ENCODE measurements at regions not wholly inside any gene's neighbourhood (a gene's known extent, or its start where the extent isn't known, plus 50 kb on each side); places are given as distances from the start of the nearest gene placed in this dataset.
A peak's percentile ranks its signal among the peaks of the same experiment; 100 is the strongest.

DNA sequence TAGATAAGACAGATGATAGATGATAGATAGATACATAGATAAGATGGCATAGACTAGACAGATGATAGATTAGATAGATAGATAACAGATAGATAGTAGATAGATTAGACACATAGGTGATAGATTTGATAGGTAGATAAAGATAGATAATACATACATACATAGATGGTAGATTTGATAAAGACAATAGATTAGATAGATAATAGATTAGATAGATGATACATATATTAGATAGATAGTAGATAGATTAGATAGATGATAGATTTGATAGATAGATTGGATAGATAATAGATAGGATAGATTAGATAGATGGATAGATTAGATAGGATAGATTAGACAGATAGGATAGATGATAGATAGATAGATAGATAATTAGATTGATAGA, 327.6 kb downstream of the BRD1 start:
- Histone ChIP-seq H3K4me3 (no peak overlapping the region), H3K4me1 (replicated peaks in 1 of 2) (no peaks in the 10 kb centered on the region), H3K27ac (no peak overlapping the region)
- no peak for ATAC-seq (replicated peaks in 6 of 8)
- in situ Hi-C loops (cut with MboI; ENCODE audit: low pct_unique_long_range_greater_than_20kb in 2 of 9, low sequenced_read_pairs in 9 of 9, unreplicated experiment in 9 of 9), result no loop called here

DNA sequence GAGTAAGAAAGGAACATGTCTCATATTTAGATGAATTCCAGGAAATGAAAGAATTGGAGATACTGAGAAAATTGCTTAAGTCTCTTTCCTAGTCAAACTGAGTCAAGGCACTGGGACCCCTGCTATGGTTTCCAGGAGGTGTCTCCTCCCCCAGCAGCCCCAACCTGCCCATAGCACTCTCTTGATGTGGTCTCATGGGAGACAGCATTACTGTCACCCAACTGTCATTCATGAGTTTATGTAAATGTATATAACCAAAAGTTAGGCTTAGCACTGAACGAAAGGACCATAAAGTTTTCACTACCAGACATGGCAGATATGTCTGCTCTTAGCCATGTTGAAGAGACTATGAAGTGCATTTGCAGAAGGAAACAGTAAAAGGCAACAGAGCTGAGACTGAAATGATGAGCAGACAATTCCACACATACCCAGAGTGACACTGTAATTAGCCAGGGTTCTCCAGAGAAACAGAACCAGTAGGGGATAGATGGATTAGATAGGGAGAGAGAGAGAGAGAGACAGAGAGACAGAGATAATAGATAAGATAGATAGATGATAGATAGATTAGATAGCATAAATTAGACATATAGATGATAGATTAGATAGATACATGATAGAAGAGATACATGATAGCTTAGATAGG, 328.1 kb downstream of the BRD1 start:
- Histone ChIP-seq H3K27ac (no peak overlapping the region), H3K4me1 (replicated peaks in 1 of 2) (no peaks in the 10 kb centered on the region), H3K4me3 (no peak overlapping the region)
- in situ Hi-C loops (cut with MboI; ENCODE audit: low pct_unique_long_range_greater_than_20kb in 2 of 9, low sequenced_read_pairs in 9 of 9, unreplicated experiment in 9 of 9), result no loop called here
- no peak for ATAC-seq (replicated peaks in 6 of 8)
- WGBS, 10 experiments, result 0 to 86% (median 33%) methylated on average over 1 of the region's 1 CpG; no CpG with 5 or more reads in 3 of the 10 experiments

DNA sequence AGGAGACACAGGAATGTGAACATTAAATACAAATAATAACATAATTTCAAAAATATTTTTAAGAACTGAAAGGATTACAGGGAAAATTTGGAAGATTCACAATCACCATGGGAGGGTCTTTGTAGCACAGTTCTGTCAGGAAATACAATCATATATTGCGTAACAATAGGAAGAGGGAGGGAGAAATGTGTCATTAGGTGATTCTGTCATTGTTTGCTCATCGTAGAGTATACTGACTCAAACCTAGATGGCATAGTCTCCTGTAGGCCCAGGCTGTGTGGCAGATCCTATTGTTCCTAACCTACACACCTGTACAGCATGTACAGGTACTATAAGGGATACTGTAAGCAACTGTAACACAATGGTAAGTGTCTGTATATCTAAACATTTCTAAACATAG, 330.4 kb downstream of the BRD1 start:
- in situ Hi-C loops (cut with MboI; ENCODE audit: low pct_unique_long_range_greater_than_20kb in 2 of 9, low sequenced_read_pairs in 9 of 9, unreplicated experiment in 9 of 9), result no loop called here
- H3K4me3 ChIP-seq, result no peak overlapping the region
- no peaks in the 10 kb centered on the region for H3K4me1 ChIP-seq (replicated peaks in 1 of 2)
- H3K27ac ChIP-seq, result no peak overlapping the region
- peak in 1 of 8 experiments; percentile 13 for ATAC-seq (replicated peaks in 6 of 8)
- 0 to 94% (median 50%) methylated on average over 1 to 2 of the region's 2 CpGs; no CpG with 5 or more reads in 1 of the 10 experiments for WGBS, 10 experiments

DNA sequence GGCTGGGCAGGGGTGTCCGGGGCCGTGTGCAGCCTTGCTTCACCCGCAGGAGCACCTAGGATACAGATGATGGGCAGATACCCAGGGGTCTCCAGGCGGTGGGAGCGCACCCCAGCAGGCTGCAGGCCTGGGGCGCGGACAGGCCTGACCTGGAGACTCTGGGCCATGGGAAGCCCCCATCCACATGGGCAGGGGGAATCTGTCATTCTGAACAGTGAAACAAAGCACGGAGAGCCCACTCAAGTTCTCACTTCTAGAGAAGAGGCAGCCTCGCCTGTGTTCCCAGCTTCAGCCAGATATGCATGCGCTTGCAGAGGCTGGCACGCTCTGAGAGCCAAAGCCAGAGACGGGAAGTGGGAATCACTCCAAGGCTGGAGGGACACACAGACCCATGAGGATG, 333.1 kb downstream of the BRD1 start:
- in situ Hi-C loops (cut with MboI; ENCODE audit: low pct_unique_long_range_greater_than_20kb in 2 of 9, low sequenced_read_pairs in 9 of 9, unreplicated experiment in 9 of 9), result no loop called here
- WGBS, 10 experiments, result 80 to 100% (median 83%) methylated on average over 1 of the region's 12 CpGs; no CpG with 5 or more reads in 7 of the 10 experiments
- Histone ChIP-seq H3K4me1 (replicated peaks in 1 of 2) (no peaks in the 10 kb centered on the region), H3K4me3 (no peak overlapping the region), H3K27ac (no peak overlapping the region)
- ATAC-seq (replicated peaks in 6 of 8), result no peak

DNA sequence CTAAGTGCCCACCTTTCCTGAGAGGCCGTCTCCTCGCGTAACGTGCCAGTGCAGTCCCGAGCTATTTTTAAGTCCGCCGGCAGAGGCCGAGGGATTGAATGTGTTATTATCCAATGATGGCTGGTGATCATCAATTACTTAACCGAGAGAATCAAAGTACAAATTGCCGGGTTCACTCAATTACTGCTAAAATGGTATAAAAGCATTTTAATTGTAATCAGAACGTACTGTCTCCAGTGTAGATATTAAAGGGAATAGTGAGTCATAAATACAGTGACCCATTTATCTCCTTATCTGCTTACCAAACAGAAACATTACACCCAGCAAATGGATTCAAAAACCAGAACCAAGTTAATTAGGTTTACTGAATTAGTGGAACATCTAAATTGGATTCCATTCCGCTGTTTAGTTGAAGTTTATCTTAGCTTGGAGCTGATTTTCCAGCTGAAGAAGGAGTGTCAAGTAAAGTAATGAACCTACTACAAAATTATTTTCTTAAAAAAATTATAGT, 334.9 kb downstream of the BRD1 start:
- peak in 1 of 8 experiments; percentile 50 for ATAC-seq (replicated peaks in 6 of 8)
- H3K27ac ChIP-seq, result no peak overlapping the region
- no peaks in the 10 kb centered on the region for H3K4me1 ChIP-seq (replicated peaks in 1 of 2)
- in situ Hi-C loops (cut with MboI; ENCODE audit: low pct_unique_long_range_greater_than_20kb in 2 of 9, low sequenced_read_pairs in 9 of 9, unreplicated experiment in 9 of 9), result no loop called here
- WGBS, 10 experiments, result 22 to 96% (median 71%) methylated on average over 1 to 11 of the region's 12 CpGs; no CpG with 5 or more reads in 1 of the 10 experiments
- H3K4me3 ChIP-seq, result no peak overlapping the region

DNA sequence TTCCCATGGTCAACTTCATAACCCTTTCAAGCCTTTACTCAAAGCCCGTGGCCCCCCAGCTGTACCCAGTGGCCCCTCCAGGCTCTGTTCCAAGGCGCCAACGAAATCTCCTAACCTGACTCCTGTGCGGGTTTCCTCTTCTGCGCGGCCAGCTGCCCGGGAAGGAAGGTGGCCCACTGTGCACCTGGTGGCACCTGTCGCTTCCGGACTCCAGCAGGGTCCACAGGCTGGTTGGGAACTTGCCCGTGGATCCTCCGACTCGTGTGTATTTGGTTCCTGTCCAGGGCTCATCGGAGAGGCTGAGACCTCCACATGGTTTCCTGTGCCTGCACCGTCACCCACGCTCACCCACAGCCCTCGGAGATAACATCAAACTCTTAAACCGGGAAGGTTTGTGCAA, 335.4 kb downstream of the BRD1 start:
- 38 to 87% (median 56%) methylated on average over 1 to 8 of the region's 17 CpGs; no CpG with 5 or more reads in 3 of the 10 experiments for WGBS, 10 experiments
- Histone ChIP-seq H3K4me3 (no peak overlapping the region), H3K4me1 (replicated peaks in 1 of 2) (no peaks in the 10 kb centered on the region), H3K27ac (no peak overlapping the region)
- in situ Hi-C loops (cut with MboI; ENCODE audit: low pct_unique_long_range_greater_than_20kb in 2 of 9, low sequenced_read_pairs in 9 of 9, unreplicated experiment in 9 of 9), result no loop called here
- no peak for ATAC-seq (replicated peaks in 6 of 8)

DNA sequence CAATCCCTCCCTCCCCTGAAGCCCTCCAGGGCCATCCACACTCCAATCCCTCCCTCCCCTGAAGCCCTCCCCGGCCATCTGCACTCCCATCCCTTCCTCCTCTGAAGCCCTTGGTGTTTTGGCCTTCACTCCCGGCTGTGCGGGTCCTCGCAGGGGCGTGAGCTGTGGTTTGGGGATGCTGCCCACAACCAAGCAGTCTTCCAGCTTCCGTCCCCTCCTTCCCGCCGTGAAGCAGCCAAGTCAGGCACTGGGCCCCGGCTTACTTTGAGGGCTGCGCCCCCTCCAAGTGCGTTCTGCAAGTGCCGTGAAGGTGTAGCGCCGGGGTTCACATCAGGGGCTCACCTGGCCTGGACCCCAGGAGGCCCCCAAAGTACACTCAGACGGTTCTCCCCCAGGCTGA, 335.9 kb downstream of the BRD1 start:
- H3K4me3 ChIP-seq, result no peak overlapping the region
- H3K27ac ChIP-seq, result no peak overlapping the region
- in situ Hi-C loops (cut with MboI; ENCODE audit: low pct_unique_long_range_greater_than_20kb in 2 of 9, low sequenced_read_pairs in 9 of 9, unreplicated experiment in 9 of 9), result no loop called here
- no peak for ATAC-seq (replicated peaks in 6 of 8)
- no peaks in the 10 kb centered on the region for H3K4me1 ChIP-seq (replicated peaks in 1 of 2)
- 30 to 94% methylated on average over 2 to 6 of the region's 15 CpGs; no CpG with 5 or more reads in 8 of the 10 experiments for WGBS, 10 experiments

DNA sequence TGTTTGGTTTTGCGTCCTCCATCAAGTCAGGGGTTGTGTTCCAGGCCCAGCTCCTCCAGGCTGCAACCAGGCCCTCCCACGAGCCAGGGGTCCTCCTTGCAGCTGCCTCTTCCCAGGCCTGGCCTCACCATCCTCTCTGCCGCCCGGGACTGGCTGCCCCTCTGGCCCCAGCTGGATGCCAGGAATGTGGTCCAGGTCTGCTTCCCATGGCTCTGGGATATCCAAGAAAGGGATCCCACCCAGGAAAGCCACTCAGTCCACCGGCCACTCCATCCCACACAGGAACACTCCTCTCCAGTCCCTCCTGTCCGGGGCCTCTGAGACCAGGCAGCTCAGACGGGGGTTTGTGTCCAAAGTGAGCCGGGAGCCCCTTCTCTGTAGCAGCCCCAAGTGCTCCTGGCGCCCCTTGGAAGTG, 336.4 kb downstream of the BRD1 start:
- WGBS, 10 experiments, result 60 to 100% methylated on average over 1 of the region's 9 CpGs; no CpG with 5 or more reads in 8 of the 10 experiments
- no peak for ATAC-seq (replicated peaks in 6 of 8)
- in situ Hi-C loops (cut with MboI; ENCODE audit: low pct_unique_long_range_greater_than_20kb in 2 of 9, low sequenced_read_pairs in 9 of 9, unreplicated experiment in 9 of 9), result no loop called here

DNA sequence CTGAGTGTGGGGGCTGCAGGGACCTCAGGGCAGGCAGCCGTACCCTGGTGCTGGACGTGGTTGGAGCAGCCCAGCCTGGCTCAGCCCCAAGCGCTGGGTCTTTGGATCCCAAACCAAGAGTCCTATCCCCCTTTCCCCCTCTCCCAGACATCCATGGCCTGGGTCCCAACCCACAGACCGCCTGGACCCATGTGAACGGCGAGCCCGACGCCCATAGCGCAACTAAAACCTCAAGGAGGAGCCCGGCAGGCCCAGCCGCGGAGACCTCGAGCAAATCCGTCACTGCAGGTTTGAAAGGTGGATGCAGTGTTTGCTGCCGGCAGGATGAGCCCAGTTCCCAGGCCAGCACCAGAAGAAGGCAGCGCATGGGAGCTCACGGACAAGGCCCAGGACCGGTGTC, 337.0 kb downstream of the BRD1 start:
- 0 to 93% (median 77%) methylated on average over 1 to 8 of the region's 18 CpGs; no CpG with 5 or more reads in 6 of the 10 experiments for WGBS, 10 experiments
- no peak overlapping the region for H3K27ac ChIP-seq
- in situ Hi-C loops (cut with MboI; ENCODE audit: low pct_unique_long_range_greater_than_20kb in 2 of 9, low sequenced_read_pairs in 9 of 9, unreplicated experiment in 9 of 9), result no loop called here

More for the DNA sequence above, 336.4 kb downstream of the BRD1 start:
- Histone ChIP-seq H3K4me3 (no peak overlapping the region), H3K4me1 (replicated peaks in 1 of 2) (no peaks in the 10 kb centered on the region), H3K27ac (no peak overlapping the region)

DNA sequence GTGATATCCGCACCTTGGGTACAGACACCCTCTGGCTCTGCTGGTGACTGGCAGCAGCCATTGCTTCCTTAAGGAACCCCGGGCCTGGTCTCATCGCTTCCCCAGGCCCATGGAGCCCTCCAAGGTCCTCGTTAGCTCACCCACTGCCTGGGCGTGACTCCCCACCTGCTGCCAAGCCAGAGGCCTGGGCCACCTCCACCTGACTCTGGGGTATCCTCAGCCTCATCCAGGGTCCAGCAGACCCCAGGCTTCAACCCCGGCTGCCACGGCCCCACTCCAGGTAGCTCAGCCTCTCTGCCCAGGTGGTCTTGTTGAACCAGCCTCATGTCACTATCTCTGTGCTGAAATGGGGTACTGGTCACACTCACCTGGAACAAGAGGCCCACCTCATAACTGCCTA, 337.9 kb downstream of the BRD1 start:
- Histone ChIP-seq H3K4me1 (replicated peaks in 1 of 2) (no peaks in the 10 kb centered on the region), H3K4me3 (no peak overlapping the region), H3K27ac (no peak overlapping the region)
- ATAC-seq (replicated peaks in 6 of 8), result no peak
- 60 to 100% (median 82%) methylated on average over 1 to 6 of the region's 7 CpGs; no CpG with 5 or more reads in 6 of the 10 experiments for WGBS, 10 experiments
- in situ Hi-C loops (cut with MboI; ENCODE audit: low pct_unique_long_range_greater_than_20kb in 2 of 9, low sequenced_read_pairs in 9 of 9, unreplicated experiment in 9 of 9), result no loop called here

More for the DNA sequence above, 337.0 kb downstream of the BRD1 start:
- Histone ChIP-seq H3K4me1 (replicated peaks in 1 of 2) (no peaks in the 10 kb centered on the region), H3K4me3 (no peak overlapping the region)
- no peak for ATAC-seq (replicated peaks in 6 of 8)

DNA sequence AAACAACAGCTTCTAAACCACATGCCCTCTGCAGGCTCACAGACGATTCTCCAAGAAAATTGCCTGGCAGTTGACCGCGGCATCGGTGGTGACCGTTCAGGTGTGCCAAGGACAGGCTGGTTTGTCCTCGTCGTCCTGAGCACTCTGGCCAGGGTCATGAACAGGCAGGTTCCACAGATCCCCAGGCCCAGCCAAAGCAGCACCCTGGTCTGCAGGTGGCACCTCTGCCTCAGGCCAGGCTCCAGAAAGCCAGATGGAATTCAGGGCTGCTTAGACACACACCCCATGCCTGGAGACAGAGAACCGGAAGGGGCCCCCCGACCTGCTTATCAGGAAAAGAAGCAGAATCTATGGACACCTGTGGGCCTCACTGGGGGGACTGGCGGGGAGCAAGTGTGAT, 338.7 kb downstream of the BRD1 start:
- H3K4me1 ChIP-seq (replicated peaks in 1 of 2), result no peaks in the 10 kb centered on the region
- ATAC-seq (replicated peaks in 6 of 8), result no peak
- 66 to 100% (median 78%) methylated on average over 2 to 6 of the region's 10 CpGs; no CpG with 5 or more reads in 5 of the 10 experiments for WGBS, 10 experiments
- in situ Hi-C loops (cut with MboI; ENCODE audit: low pct_unique_long_range_greater_than_20kb in 2 of 9, low sequenced_read_pairs in 9 of 9, unreplicated experiment in 9 of 9), result no loop called here
- no peak overlapping the region for H3K4me3 ChIP-seq
- no peak overlapping the region for H3K27ac ChIP-seq

DNA sequence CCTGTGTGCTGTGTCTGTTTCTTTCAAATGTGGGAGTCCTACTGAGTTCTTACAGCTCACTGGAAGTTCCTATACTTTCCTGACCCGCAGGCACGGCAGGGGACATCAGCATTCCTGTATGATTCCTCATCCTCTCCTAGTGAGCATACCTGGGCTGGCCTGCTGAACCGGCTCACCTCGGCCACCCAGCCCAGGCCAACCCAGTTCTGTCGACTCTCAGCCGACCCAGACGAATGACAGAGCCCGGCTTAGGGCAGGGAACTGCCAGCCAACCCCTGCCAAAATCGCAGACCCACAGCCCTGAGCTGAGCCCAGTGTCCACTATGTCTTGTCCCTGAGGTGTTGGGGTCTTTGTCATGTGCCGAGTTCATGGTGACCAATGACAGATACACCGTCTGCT, 339.7 kb downstream of the BRD1 start:
- no peaks in the 10 kb centered on the region for H3K4me1 ChIP-seq (replicated peaks in 1 of 2)
- WGBS, 10 experiments, result 0 to 75% (median 26%) methylated on average over 1 to 10 of the region's 11 CpGs; no CpG with 5 or more reads in 2 of the 10 experiments
- no peak overlapping the region for H3K27ac ChIP-seq
- in situ Hi-C loops (cut with MboI; ENCODE audit: low pct_unique_long_range_greater_than_20kb in 2 of 9, low sequenced_read_pairs in 9 of 9, unreplicated experiment in 9 of 9), result no loop called here
- no peak overlapping the region for H3K4me3 ChIP-seq
- no peak for ATAC-seq (replicated peaks in 6 of 8)

DNA sequence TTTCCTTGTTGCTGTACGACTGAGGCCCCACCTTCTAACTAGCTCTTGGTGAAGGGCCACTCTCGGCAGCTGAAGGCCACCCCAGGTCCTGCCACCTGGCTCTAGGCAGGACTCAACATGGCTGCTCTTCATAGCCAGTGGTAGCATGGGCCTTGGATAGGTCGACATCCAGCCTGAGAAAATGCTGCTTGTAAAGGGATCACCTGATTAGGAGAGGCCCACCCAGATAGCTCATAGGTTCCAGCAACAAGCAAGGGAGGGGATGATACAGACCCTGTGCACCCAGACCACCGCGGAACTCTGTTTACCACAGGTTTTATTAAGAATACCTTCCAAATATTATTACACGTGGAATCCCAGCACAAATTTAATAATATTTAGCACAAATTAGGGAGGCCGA, 341.4 kb downstream of the BRD1 start:
- H3K4me1 ChIP-seq (replicated peaks in 1 of 2), result no peaks in the 10 kb centered on the region
- in situ Hi-C loops (cut with MboI; ENCODE audit: low pct_unique_long_range_greater_than_20kb in 2 of 9, low sequenced_read_pairs in 9 of 9, unreplicated experiment in 9 of 9), result no loop called here
- WGBS, 10 experiments, result 17 to 100% (median 56%) methylated on average over 1 to 5 of the region's 7 CpGs; no CpG with 5 or more reads in 1 of the 10 experiments
- no peak for ATAC-seq (replicated peaks in 6 of 8)
- H3K27ac ChIP-seq, result no peak overlapping the region
- H3K4me3 ChIP-seq, result no peak overlapping the region

DNA sequence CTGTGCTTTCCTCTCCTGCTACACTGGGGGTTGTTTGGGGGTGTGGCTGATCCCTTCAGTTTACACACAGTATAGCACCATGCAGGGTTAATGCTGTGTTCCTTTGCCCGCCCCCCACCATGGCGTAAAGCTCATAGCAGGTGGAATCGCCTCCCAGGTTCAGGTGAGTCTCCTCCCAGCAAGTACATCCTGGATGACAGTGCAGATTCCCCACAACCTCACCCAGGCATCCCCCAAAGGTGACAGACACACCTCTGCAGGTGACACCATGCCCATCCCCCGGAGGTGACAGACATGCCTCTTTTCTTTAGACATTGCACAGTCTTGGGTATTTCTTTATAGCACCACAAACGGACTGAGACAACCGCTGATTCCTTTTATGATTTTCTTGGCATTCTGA, 343.7 kb downstream of the BRD1 start:
- H3K4me3 ChIP-seq, result no peak overlapping the region
- 0 to 100% (median 88%) methylated on average over 1 to 4 of the region's 6 CpGs; no CpG with 5 or more reads in 3 of the 10 experiments for WGBS, 10 experiments
- in situ Hi-C loops (cut with MboI; ENCODE audit: low pct_unique_long_range_greater_than_20kb in 2 of 9, low sequenced_read_pairs in 9 of 9, unreplicated experiment in 9 of 9), result no loop called here
- H3K4me1 ChIP-seq (replicated peaks in 1 of 2), result no peaks in the 10 kb centered on the region
- no peak overlapping the region for H3K27ac ChIP-seq
- no peak for ATAC-seq (replicated peaks in 6 of 8)
